AG09319 (cell line): ENCODE measurements at regions not wholly inside any gene's neighbourhood (a gene's known extent, or its start where the extent isn't known, plus 50 kb on each side); places are given as distances from the start of the nearest gene placed in this dataset.

ENCODE experiments used
- DNase-seq: peaks from one replicate; pipeline ENCODE4 v3.0.0-alpha.2; 2010; ENCODE audit warnings: low read depth; ENCODE audit errors: extremely low read depth
- TF ChIP-seq, protein P1 (sequence below): IDR thresholded peaks from 2 replicates; pipeline ENCODE4 v1.5.1; 2011; ENCODE audit warnings: low read depth, mild to moderate bottlenecking, inconsistent platforms, low read length, moderate library complexity

DNA sequence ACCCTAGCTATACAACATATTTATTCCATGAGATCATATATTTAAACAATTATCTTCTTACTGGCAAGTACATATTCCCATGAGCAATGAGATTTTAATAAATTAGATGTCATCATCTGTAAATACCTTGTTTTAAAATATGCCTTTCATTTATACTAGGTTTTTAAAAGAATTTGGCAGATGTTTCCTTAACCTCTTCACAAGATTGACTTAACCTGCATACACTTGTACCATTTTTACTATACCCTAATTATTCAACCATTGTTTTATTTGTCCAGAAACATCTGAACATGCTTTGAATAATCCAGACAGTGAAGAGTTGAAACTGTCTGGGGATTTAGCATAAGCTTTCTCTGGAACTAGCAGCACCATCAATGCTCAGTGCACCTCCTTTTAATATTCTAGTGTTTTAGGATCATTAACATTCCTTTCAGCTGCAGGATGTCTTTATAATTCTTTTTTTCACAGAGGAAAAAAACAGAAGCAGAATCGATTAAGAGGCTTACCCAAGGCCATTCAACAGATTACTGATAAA lies 188.0 kb upstream of the TENT5A start:
- DNase-seq, result no peak
- TF ChIP-seq, protein P1, sequence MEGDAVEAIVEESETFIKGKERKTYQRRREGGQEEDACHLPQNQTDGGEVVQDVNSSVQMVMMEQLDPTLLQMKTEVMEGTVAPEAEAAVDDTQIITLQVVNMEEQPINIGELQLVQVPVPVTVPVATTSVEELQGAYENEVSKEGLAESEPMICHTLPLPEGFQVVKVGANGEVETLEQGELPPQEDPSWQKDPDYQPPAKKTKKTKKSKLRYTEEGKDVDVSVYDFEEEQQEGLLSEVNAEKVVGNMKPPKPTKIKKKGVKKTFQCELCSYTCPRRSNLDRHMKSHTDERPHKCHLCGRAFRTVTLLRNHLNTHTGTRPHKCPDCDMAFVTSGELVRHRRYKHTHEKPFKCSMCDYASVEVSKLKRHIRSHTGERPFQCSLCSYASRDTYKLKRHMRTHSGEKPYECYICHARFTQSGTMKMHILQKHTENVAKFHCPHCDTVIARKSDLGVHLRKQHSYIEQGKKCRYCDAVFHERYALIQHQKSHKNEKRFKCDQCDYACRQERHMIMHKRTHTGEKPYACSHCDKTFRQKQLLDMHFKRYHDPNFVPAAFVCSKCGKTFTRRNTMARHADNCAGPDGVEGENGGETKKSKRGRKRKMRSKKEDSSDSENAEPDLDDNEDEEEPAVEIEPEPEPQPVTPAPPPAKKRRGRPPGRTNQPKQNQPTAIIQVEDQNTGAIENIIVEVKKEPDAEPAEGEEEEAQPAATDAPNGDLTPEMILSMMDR, result no peak

DNA sequence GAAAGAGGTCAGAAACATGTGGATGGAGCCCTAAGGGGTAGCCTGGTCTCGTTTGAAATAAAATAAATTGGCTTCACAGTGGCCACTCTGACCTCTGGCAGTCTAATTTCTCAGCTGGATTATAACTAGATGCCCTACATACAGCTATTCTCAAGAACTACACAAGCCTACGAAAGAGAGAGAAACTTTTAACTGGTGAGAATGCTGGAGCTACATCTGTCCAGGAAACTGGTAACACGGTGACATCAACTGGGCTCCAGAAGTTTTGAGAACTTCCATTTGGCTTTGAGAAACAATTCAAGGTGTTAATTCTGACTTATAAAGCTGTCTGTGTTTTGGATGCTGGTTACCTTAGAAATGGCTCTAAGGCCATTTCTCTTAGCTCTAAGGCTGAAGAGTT lies 187.3 kb upstream of the TENT5A start:
- TF ChIP-seq, protein P1, result no peak
- DNase-seq, result no peak

DNA sequence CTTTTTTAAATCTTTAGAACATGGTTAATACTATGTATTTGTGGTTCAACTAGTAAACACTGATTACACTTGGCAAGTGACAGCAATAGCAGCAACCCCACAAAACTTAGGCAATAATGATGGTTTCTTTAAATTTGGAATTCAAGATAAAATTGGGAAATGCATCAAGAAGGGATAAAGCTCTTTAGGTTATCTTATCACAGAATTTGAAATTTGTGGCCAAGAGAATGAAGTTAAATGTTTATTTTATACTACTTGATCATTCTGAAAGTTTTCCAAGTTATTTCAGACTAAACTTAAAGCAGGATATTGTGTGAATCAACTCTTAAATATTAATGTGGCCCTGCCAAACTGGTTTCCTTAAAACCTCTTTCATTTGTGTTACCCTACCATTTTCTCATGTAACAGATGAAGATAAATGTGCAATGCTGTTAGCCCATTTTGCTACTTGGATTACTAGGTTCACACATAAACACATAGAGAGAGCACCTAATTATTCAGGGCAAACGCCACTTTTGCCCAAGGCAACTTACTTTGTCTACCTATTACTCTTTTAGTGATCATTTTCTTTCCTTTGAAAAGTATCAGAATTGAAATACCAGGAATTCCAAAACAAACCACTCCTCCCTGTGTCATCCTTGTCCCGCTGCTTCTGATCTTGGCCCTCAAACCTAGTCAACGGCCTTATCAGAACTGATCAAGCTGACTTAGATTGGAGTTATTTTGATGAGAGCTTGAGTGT lies 186.7 kb upstream of the TENT5A start:
- TF ChIP-seq, protein P1, result no peak

DNA sequence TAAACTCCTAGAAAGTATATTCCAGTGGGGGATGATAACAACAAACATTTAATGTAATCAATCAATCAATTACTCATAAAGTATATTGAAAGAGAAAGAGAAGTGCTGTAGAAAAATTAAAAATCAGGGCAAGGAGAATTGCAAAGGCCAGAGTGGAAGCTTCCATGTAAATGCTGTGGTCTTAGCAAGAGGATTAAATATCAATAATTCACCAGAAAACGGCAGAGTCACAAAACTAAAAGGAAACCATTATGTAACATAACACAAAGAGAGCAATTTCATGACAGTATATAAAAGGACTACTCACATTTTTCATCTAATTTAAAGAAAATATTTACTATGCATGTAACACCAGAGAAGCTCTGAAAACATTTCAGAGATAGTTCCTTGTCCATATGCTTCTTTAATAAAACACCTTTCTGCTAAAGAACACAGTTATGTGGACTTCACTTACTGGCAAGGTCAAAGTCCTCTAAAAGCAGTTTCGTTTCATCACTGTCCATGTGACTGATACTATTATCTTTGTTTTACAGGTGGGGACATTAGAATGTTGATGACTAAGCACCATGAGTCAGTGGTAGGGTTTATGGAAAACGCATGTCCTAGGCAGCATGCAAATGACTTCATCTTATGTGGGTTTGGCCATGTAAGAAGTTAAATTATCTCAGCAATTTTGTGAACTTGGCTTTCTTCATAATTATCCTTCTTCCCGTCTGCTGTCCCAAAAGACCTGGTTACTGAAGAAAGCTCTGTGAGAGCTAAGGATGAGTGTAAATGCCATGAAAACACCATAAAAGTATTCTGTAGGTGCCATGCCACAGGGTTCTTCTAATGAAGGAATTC lies 185.8 kb upstream of the TENT5A start:
- TF ChIP-seq, protein P1, result no peak
- peak; percentile 62 for DNase-seq

More for the DNA sequence above, 186.7 kb upstream of the TENT5A start:
- no peak for DNase-seq

DNA sequence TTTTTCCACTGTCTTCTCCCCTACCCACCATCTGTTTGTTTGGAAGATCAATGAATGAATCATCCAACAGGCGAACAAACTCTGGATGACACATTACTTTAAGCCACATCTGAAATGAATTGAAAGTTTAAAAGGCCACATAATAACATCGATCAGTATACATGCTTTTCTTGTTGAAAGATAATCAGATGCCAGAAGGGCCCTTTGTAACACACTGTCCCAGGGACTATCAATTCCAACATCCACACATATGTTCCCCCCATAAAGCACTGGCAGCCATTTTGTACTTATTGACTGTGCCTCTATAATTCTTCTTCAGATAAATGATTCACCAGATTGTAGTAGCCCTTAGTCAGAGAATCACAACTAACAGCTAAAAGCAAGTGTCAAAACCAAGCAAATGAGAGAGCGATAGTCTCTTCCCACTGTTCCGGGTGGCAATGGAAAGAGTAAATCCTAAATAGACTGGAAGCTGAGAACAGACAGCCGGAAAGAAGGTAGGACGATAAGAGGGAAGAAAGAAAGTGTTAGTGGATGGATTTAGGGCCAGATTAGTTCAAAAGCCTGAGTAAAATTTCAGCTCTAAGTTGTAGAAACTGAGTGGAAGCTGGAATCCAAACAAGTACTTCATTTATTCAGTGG lies 184.9 kb upstream of the TENT5A start:
- TF ChIP-seq, protein P1, result no peak
- no peak for DNase-seq

DNA sequence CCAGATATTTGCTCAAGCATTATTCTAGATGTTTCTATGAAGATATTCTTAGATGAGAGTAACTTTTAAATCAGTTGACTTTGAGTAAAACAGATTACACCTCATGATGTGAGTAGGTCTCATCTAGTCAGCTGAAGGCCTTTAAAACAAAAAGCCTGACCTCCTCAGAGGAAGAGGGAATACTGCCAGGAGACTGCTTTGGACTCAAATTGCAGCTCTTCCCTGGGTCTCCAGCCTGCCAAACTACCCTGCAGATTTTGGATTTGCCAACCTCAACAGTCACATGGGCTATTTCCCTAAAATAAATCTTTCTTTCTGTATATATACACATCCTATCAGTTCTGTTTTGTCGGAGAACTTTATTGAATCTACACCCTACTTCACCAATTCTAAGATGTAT lies 182.5 kb upstream of the TENT5A start:
- no peak for DNase-seq
- TF ChIP-seq, protein P1, result no peak
